Activated CD4-positive, alpha-beta T cell treated with anti-CD3 and anti-CD28 coated beads, Interleukin-2, Interleukin-6, amounts not matched to agents 100 ng/mL and 50 ng/mL, durations not matched to agents 16 hours and 8 hours (primary cell): ENCODE measurements at regions not wholly inside any gene's neighbourhood (a gene's known extent, or its start where the extent isn't known, plus 50 kb on each side); places are given as distances from the start of the nearest gene placed in this dataset.
A peak's percentile ranks its signal among the peaks of the same experiment; 100 is the strongest.

Source experiments
- DNase-seq: peaks from one replicate; pipeline ENCODE4 v3.0.0-alpha.2; 2020

- no peak for DNase-seq
Observed at GRCh38 chr4:17164666-17165065, 266.2 kb upstream of the LDB2 start.

DNA sequence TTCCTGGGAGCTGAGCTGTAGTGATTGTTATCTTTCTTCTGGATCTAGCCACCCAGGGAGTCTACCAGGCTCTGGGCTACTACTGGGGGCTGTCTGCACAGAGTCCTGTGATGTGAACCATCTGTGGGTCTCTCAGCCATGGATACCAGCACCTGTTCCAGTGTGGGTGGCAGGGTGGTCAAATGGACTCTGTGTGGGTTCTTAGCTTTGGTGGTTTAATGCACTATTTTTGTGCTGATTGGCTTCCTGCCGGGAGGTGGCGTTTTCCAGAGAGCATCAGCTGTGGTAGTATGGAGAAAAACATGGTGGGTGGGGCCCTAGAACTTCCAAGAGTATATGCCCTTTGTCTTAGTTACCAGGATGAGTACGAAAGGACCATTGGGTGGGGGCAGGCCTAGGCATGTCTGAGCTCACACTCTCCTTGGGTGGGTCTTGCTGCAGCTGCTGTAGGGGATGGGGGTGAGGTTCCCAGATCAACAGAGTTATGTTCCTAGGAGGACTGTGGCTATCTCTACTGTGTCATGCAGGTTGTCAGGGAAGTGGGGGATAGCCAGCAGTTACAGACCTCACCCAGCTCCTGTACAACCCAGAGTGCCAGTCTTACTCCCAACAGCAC is 264.8 kb upstream of the LDB2 start:
- DNase-seq: no peak

DNA sequence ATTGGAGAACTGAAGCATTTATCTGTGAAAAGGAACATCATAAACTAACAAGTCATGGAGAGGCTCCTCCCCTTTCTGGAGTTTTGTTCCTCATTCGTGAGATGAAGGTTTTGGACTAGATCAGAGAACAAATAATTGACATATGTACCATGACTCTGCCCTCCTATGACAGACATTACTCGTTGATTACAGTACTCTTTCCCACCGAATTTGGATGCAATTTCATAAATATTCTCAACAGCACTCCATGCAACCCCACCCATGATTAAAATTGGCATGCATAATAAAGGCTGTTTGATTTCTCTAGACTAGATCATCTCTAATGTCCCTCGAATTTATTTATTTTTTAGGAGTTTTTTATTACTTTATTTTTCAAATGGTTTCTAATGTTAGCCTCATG is 258.9 kb upstream of the LDB2 start:
- no peak for DNase-seq

GRCh38 chr4:17155486-17155885 is 257.0 kb upstream of the LDB2 start:
- DNase-seq: no peak

DNA sequence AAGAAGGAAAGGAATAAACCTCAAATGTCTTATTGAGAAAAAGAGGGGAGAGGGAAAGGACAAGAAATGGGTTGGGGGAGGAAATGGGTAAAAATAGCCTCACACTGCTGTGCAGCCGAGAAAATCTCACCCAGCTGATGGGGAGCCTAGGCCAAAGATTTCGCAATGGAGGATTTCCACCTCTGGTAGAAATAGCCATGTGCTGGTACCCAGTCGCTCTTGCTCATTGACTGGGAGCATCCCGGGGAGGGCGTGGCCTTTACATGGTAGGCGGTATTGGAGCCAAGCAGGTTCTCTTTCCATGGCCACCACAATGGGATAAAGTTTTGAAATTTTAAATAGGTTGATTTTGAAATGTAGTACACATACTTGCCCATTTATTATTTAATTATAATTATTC is 255.1 kb upstream of the LDB2 start:
- no peak for DNase-seq

DNA sequence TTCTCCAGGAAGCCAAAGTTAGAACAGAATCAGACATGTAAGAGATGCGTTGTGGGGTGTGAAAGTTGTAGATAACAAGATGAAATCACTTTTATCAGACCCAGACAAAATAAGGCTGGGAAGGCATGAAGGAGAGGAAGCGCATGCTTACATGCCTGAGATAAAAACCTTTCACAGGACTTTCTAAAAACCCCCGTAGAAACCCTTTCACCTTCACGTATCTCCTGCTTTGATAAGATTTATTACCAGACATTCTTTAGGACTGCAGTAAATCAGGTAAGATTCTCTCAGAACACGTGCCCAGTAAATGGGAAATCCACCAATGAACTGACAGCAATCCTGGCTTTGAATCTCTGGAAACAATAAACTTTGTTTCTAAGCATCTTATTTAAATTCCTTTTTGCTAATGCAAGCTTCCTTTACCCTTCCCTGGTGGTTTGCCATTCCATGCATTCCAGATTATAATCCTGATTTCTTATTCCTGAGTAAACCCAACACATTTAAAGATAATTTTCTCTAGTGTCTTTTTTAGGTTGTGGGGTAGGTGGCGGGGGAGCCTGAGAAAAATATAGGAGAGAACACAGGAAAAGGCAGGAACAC is 254.6 kb upstream of the LDB2 start:
- DNase-seq: no peak

DNA sequence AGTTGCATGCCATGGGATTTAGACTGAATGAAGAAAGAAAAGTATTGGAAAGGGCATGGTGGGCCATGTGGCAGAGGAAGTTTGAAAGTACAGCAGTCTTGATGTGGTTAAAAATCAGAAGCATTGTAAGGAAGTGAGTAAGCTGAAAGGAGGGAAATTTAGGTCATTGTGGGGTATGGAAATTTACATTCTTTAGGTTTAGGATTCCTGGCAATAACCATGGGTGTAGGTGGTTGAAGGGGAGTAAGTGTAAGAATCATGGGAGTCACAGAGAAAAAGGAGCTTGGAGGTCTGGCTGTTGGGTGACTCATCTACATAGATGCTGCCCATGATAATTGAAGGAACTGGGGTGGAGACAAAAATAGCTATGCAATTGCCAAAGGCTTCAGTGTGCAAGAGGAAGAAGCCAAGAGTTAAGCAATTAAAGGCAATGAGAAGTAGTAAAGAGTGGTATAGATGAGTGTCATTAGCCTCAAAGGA is 243.8 kb upstream of the LDB2 start:
- no peak for DNase-seq

- no peak for DNase-seq
Observed at GRCh38 chr4:17138847-17139246, 240.4 kb upstream of the LDB2 start.

DNA sequence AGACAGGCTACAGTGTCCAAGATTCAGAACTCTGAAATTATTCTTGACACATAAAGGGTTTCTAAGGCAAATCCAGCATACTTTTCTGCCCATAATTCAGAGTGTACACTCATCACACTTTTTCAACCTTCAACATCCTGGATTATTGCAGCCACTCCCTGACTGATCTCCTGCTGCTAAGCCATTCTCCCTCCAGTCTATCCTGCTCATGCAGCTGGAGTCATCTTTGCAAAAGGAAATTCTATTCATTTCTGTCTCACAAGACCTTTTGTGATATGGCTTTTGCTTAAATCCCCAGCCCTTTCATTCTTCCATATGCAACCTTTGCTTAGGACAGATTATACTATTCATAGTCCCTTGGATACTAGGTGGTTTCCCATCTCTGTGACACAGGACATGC is 236.1 kb upstream of the LDB2 start:
- DNase-seq: no peak

DNA sequence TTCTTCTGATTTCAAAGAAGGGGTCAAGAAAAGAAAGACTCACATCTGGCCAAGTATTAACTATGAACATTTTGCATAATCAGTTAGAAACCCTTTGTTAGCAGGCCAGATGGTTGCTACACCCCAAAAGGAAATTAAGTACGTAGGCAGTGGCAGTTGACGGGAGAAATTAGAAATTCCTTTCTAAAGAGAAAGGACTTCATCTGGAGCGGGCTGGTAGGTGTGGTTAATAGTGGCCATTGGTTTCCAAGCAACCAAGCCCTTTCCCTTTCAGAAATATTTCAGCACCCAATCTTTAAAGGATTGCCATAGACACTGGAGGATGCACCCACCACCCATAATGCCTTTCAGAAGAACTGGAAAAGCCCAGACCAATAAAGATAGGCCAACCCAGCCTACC is 235.7 kb upstream of the LDB2 start:
- no peak for DNase-seq

- no peak for DNase-seq
Observed at GRCh38 chr4:17132226-17132625, 233.8 kb upstream of the LDB2 start.

GRCh38 chr4:17128268-17128667 is 229.8 kb upstream of the LDB2 start:
- DNase-seq: no peak

DNA sequence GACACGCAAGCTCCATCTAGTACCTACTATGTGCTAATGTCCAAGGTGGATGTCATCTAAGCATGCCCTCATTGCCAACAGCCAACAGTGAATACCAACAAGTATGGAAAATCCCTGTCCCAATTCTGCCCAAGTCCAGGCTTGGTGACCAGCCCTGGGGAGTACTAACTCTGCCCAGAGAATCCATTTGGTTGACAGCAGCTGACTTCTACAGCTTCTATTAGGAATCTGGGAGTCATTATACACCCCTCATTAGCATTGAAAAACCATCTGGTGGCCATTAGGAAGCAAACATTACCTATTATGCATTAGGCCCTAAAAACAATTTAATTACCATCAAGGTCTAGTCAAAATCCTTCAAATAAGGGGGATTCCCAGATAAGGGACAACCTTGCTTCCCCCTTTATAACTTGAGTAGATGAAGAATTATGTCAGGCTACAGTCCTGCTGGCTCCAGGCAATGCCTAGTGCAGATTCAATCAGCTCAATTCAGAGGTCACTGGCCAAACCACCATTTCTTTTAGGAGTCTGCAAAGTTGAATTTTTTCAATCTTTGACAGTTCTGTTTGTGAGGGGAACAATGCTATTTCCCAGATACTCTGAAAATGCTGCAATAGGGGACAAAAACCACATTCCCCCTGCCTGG is 228.0 kb upstream of the LDB2 start:
- DNase-seq: no peak

- DNase-seq: no peak
Observed at GRCh38 chr4:17124767-17125166, 226.3 kb upstream of the LDB2 start.

DNA sequence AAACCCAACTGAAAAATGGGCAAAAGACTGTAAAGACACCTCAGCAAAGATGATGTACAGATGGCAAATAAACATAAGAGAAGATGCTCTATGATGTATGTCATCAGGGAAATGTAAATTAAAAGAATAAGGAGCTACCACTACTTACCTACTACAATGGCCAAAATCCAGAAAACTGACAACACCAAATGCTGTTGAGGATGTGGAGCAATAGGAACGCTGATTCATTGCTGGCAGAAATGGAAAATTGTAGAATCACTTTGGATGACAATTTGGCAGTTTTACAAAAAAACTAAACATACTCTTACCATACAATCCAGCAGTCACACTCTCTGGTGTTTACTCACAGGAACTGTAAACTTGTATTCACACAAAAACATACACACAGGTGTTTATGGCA is 222.3 kb upstream of the LDB2 start:
- no peak for DNase-seq

DNA sequence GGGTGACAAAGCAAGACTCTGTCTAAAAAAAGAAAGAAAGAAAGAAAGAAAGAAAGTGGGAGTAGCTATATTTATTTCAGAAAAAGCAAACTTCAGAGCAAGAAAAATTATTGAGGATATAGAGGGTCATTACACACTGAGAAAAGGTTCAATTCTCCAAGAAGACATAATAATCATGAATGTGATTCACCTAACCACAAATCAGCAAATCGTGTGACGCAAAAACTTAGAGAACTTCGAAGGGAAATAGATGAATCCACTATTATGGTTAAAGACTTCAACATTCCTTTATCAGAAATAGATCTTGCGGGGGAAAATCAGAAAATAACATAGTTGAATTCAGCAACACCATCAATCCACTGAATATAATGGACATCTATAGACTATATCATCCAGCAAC is 219.3 kb upstream of the LDB2 start:
- no peak for DNase-seq

DNA sequence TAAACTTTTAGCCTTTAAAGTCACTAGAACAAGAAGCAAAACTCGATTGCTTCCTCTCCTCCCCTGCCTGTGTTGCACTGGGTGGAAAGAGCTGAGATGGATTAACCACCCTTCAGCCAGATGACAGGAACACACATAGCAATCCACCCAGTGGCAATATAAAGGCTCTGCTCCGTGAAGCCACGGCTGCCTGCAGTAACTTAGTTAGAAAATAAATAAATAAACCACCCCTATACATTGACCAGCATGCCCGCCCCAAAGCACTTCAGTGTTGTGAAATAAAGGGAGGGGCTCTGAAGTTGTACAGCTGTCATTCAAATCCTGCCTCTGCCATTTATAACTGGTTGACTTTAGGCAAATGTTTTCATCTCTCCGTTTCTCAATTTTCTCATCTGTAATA is 217.1 kb upstream of the LDB2 start:
- no peak for DNase-seq

DNA sequence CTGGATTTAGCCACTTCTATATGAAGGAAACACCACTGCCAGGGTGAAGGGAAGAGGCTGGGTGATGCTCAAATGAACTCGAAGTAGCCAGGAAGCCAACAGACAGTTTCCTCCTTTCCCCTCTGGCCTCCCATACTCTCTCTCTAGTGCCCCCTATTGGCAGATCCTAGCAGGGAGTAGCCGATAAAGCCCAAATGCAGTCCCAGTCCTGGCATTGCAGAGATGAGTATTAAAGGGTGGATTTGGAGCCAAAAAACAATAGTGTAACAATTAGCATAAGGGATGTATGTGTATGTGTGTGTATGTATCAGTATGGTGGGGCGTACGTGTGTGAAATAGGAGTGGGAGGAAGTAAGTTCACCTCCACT is 213.8 kb upstream of the LDB2 start:
- DNase-seq: peak; percentile 49

GRCh38 chr4:17109126-17109525 is 210.7 kb upstream of the LDB2 start:
- DNase-seq: no peak

DNA sequence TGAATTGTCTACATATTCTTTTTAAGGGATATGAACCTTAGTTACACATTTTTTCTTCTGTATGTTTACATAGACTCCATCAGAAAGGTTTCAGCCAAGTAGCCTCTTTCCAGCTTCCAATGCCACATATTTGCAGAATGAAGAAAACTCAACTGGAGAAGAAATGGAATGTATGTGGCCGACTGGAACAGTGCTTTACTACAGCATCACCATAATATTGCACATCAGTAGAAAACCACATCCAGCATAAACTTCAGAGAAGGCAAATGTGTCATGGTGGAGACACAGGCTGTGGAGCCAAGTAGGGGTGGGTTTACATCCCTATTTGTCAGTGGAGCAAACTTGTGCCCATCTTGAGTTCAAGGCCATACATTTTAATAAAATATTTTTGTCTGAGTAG is 204.8 kb upstream of the LDB2 start:
- no peak for DNase-seq

- DNase-seq: no peak
Observed at GRCh38 chr4:17098996-17099395, 200.6 kb upstream of the LDB2 start.

GRCh38 chr4:17098401-17098800 is 200.0 kb upstream of the LDB2 start:
- DNase-seq: no peak

- DNase-seq: no peak
Observed at GRCh38 chr4:17097362-17097761, 198.9 kb upstream of the LDB2 start.

- no peak for DNase-seq
Observed at GRCh38 chr4:17096692-17097091, 198.2 kb upstream of the LDB2 start.

DNA sequence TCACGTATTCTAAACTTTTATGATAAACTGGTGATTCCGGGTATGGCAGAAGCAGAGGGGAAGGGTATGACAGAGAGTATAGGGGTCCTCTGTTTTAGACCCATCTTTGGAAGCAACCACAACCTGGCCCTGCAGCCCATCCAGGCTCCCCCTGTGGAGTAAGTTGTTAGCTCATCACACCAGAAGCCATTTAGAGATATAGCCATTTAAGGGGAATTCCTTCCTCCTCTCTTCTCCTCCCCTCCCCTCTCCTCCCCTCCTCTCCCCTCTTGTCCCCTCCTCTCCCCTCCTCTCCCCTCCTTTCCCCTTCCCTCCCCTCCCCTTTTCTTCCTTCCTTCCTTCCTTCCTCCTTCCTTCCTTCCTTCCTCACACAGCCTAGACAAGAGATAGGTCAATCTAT is 197.3 kb upstream of the LDB2 start:
- DNase-seq: no peak
